NCI-H1694 (cell line): ENCODE measurements at regions not wholly inside any gene's neighbourhood (a gene's known extent, or its start where the extent isn't known, plus 50 kb on each side); places are given as distances from the start of the nearest gene placed in this dataset.

ENCODE experiments used
- DNase-seq: peaks from one replicate; lab custom pipeline; 2025; lab: John Stamatoyannopoulos, UW

GRCh38 chr5:18113721-18114120, 479.5 kb downstream of the TAF11L14 start:
- peak; percentile 27 for DNase-seq

- no peak for DNase-seq
Observed at GRCh38 chr5:18114151-18114757, 480.0 kb downstream of the TAF11L14 start.

- no peak for DNase-seq
Observed at GRCh38 chr5:18117968-18118367, 483.7 kb downstream of the TAF11L14 start.

- DNase-seq: no peak
Observed at GRCh38 chr5:18119156-18119785, 485.0 kb downstream of the TAF11L14 start.

- DNase-seq: no peak
Observed at GRCh38 chr5:18141222-18141621, 507.0 kb downstream of the TAF11L14 start.

- no peak for DNase-seq
Observed at GRCh38 chr5:18142831-18143230, 508.6 kb downstream of the TAF11L14 start.

GRCh38 chr5:18152671-18153070, 518.4 kb downstream of the TAF11L14 start:
- no peak for DNase-seq

GRCh38 chr5:18158166-18158565, 523.9 kb downstream of the TAF11L14 start:
- DNase-seq: no peak

GRCh38 chr5:18159331-18159730, 525.1 kb downstream of the TAF11L14 start:
- no peak for DNase-seq

- no peak for DNase-seq
Observed at GRCh38 chr5:18171684-18172083, 537.4 kb downstream of the TAF11L14 start.

GRCh38 chr5:18179579-18179978, 545.3 kb downstream of the TAF11L14 start:
- no peak for DNase-seq

GRCh38 chr5:18181575-18181974, 547.3 kb downstream of the TAF11L14 start:
- DNase-seq: no peak

- no peak for DNase-seq
Observed at GRCh38 chr5:18195910-18196309, 561.6 kb downstream of the TAF11L14 start.

GRCh38 chr5:18197734-18198133, 563.5 kb downstream of the TAF11L14 start:
- no peak for DNase-seq

GRCh38 chr5:18202164-18202563, 567.9 kb downstream of the TAF11L14 start:
- no peak for DNase-seq

GRCh38 chr5:18203296-18203695, 569.0 kb downstream of the TAF11L14 start:
- no peak for DNase-seq

GRCh38 chr5:18213666-18214065, 579.4 kb downstream of the TAF11L14 start:
- no peak for DNase-seq

GRCh38 chr5:18216016-18216415, 581.8 kb downstream of the TAF11L14 start:
- DNase-seq: no peak

- DNase-seq: no peak
Observed at GRCh38 chr5:18216729-18217128, 582.5 kb downstream of the TAF11L14 start.

GRCh38 chr5:18219241-18219640, 585.0 kb downstream of the TAF11L14 start:
- no peak for DNase-seq

- no peak for DNase-seq
Observed at GRCh38 chr5:18220631-18221030, 586.4 kb downstream of the TAF11L14 start.

GRCh38 chr5:18236386-18236785, 602.1 kb downstream of the TAF11L14 start:
- DNase-seq: no peak

GRCh38 chr5:18238321-18238720, 604.1 kb downstream of the TAF11L14 start:
- no peak for DNase-seq

GRCh38 chr5:18240971-18241370, 606.7 kb downstream of the TAF11L14 start:
- DNase-seq: no peak
